ENCODE measurements at regions not wholly inside any gene's neighbourhood (a gene's known extent, or its start where the extent isn't known, plus 50 kb on each side); places are given as distances from the start of the nearest gene placed in this dataset.

DNA sequence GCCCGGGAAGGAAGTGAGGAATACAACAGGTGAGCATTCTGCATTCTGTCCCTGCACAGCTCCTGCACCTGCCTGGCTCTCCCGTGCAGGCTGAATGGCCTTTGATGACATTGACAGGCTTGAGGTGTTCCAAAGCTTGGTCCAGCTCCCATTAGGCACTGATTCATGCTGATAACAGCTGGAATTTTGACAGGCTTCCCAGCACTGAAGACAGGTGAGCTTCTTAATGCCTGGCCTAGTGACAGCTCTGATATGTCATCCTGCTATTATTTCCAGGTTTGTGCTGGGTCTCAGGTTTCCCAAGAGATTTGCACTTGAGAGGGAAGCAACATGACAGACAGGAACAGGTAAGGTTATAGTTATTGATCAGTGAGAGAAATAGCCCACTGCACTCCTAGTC lies 58.0 kb upstream of the MTNR1B start:
- TF ChIP-seq PKNOX1 (IDR thresholded peaks at IDR 0.05) = no peak
- no peak for TF ChIP-seq SUZ12 (IDR thresholded peaks at IDR 0.05)
- no peak for TF ChIP-seq ZNF384 (IDR thresholded peaks at IDR 0.05)
- TF ChIP-seq BHLHE40 (IDR thresholded peaks at IDR 0.05; ENCODE audit: borderline replicate concordance) = no peak
- no peak for TF ChIP-seq FOXM1 (IDR thresholded peaks at IDR 0.05; ENCODE audit: borderline replicate concordance)
- TF ChIP-seq ARNT (IDR thresholded peaks at IDR 0.05) = no peak
- no peak for TF ChIP-seq SP1 (IDR thresholded peaks at IDR 0.05)
- no peak for TF ChIP-seq HDGF (IDR thresholded peaks at IDR 0.05; ENCODE audit: borderline replicate concordance)
- TF ChIP-seq NFRKB (IDR thresholded peaks at IDR 0.05) = no peak
- no peak for TF ChIP-seq LEF1 (IDR thresholded peaks at IDR 0.05; ENCODE audit: borderline replicate concordance)
- no peak for TF ChIP-seq FOXK2 (IDR thresholded peaks at IDR 0.05)
- TF ChIP-seq TARDBP (IDR thresholded peaks at IDR 0.05) = no peak
- TF ChIP-seq FOXA1 (IDR thresholded peaks at IDR 0.05) = no peak
- no peak for TF ChIP-seq ELF4 (IDR thresholded peaks at IDR 0.05)

Data from HEK293T (cell line).